Neural progenitor cell (in vitro differentiated cells): ENCODE measurements at regions not wholly inside any gene's neighbourhood (a gene's known extent, or its start where the extent isn't known, plus 50 kb on each side); places are given as distances from the start of the nearest gene placed in this dataset.

Experiments
- DNase-seq: peaks from one replicate; pipeline ENCODE4 v3.0.0-alpha.2; 2016; ENCODE audit warnings: low spot score
- H2AFZ ChIP-seq: fragments of 200-600 bp; sonication (generic); replicated peaks from 2 replicates; pipeline ENCODE4 v1.6.1; 2016; ENCODE audit warnings: antibody characterized with exemption
- H3F3A ChIP-seq: fragments of 200-600 bp; sonication (generic); 2 replicates; pipeline ENCODE4 v1.6.1; 2016; ENCODE audit warnings: antibody characterized with exemption, low read depth
- H3K27ac ChIP-seq: fragments of 200-600 bp; sonication (generic); 2 replicates; pipeline ENCODE4 v1.5.1; 2016; ENCODE audit warnings: mild to moderate bottlenecking
- H3K27me3 ChIP-seq: fragments of 200-600 bp; sonication (generic); 2 replicates; pipeline ENCODE4 v1.6.1; 2016; ENCODE audit warnings: mild to moderate bottlenecking, moderate library complexity
- H3K36me3 ChIP-seq: fragments of 200-600 bp; sonication (generic); 2 replicates; pipeline ENCODE4 v1.5.1; 2016
- H3K4me1 ChIP-seq: fragments of 200-600 bp; sonication (generic); 2 replicates; pipeline ENCODE4 v1.6.1; 2016; ENCODE audit warnings: mixed run types
- H3K4me2 ChIP-seq: fragments of 200-600 bp; sonication (generic); 2 replicates; pipeline ENCODE4 v1.6.1; 2016
- H3K4me3 ChIP-seq: fragments of 200-600 bp; sonication (generic); 2 replicates; pipeline ENCODE4 v1.5.1; 2016
- H3K79me2 ChIP-seq: fragments of 200-600 bp; sonication (generic); 2 replicates; pipeline ENCODE4 v1.6.1; 2016; ENCODE audit warnings: low read depth
- H3K9ac ChIP-seq: fragments of 200-600 bp; sonication (generic); 2 replicates; pipeline ENCODE4 v1.6.1; 2016
- H3K9me3 ChIP-seq: fragments of 200-600 bp; sonication (generic); 2 replicates; pipeline ENCODE4 v1.5.1; 2016; ENCODE audit warnings: low read depth
- H4K20me1 ChIP-seq: fragments of 200-600 bp; sonication (generic); 2 replicates; pipeline ENCODE4 v1.6.1; 2016; ENCODE audit warnings: low read depth
- H3K27ac Mint-ChIP-seq: 3 replicates; pipeline ENCODE4 v1.8.0; 2021; ENCODE audit warnings: mixed read lengths
- H3K27me3 Mint-ChIP-seq: 2 replicates; pipeline ENCODE4 v1.8.0; 2022; ENCODE audit warnings: low read depth, mild to moderate bottlenecking, inconsistent platforms, moderate library complexity, mixed read lengths; ENCODE audit not compliant: insufficient read depth
- H3K36me3 Mint-ChIP-seq: 3 replicates; pipeline ENCODE4 v1.8.0; 2021; ENCODE audit warnings: mixed read lengths
- H3K4me1 Mint-ChIP-seq: 3 replicates; pipeline ENCODE4 v1.8.0; 2021; ENCODE audit warnings: mixed read lengths
- H3K4me3 Mint-ChIP-seq: 3 replicates; pipeline ENCODE4 v1.8.0; 2021; ENCODE audit warnings: mild to moderate bottlenecking, moderate library complexity, mixed read lengths
- H3K9me3 Mint-ChIP-seq: 3 replicates; pipeline ENCODE4 v1.8.0; 2020; ENCODE audit warnings: mixed read lengths
- EZH2 ChIP-seq: fragments of 200-600 bp; sonication (generic); IDR thresholded peaks from 2 replicates; pipeline ENCODE4 v1.6.1; 2017; ENCODE audit warnings: antibody characterized with exemption, mild to moderate bottlenecking, moderate library complexity
- EZH2phosphoT487 ChIP-seq: fragments of 200-600 bp; sonication (generic); IDR thresholded peaks from 2 replicates; pipeline ENCODE4 v1.6.1; 2017; ENCODE audit warnings: antibody characterized with exemption
- TF ChIP-seq, protein P1 (sequence below): fragments of 200-600 bp; sonication (generic); IDR thresholded peaks from 2 replicates; pipeline ENCODE4 v1.5.1; 2017; ENCODE audit warnings: antibody characterized with exemption, mild to moderate bottlenecking

DNA sequence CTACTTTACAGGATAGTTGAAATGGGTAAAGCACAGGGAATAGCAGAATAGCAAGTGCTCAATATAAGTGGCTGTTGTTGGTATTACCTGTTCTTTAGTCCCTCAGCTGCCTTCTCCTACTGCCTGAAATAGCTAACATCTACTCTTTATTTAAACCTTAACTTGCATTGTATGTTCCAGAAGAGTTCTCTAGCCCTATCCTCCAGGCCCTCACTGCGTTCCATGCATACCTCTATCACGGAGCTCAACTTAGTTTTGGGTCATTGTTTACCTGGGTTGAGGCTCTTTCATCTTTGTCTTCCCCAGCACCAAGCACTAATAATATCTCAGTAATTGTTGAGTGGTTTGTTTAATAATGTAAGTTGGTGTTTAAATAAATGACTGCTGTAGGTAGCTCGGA is 242.2 kb upstream of the FANCL start:
- no peaks in the 10 kb centered on the region for H3K9me3 ChIP-seq
- H3K4me1 ChIP-seq = no peaks in the 10 kb centered on the region
- no peaks in the 10 kb centered on the region for H3F3A ChIP-seq
- H2AFZ ChIP-seq = no peak overlapping the region
- no peak for DNase-seq
- H4K20me1 ChIP-seq = no peaks in the 10 kb centered on the region
- H3K27ac ChIP-seq = no peak overlapping the region
- H3K36me3 Mint-ChIP-seq = no peaks in the 10 kb centered on the region
- no peaks in the 10 kb centered on the region for H3K27me3 ChIP-seq
- no peak overlapping the region for H3K4me3 Mint-ChIP-seq
- H3K36me3 ChIP-seq = no peaks in the 10 kb centered on the region
- TF ChIP-seq EZH2 = no peak
- TF ChIP-seq, protein P1, sequence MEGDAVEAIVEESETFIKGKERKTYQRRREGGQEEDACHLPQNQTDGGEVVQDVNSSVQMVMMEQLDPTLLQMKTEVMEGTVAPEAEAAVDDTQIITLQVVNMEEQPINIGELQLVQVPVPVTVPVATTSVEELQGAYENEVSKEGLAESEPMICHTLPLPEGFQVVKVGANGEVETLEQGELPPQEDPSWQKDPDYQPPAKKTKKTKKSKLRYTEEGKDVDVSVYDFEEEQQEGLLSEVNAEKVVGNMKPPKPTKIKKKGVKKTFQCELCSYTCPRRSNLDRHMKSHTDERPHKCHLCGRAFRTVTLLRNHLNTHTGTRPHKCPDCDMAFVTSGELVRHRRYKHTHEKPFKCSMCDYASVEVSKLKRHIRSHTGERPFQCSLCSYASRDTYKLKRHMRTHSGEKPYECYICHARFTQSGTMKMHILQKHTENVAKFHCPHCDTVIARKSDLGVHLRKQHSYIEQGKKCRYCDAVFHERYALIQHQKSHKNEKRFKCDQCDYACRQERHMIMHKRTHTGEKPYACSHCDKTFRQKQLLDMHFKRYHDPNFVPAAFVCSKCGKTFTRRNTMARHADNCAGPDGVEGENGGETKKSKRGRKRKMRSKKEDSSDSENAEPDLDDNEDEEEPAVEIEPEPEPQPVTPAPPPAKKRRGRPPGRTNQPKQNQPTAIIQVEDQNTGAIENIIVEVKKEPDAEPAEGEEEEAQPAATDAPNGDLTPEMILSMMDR = no peak
- no peak for TF ChIP-seq EZH2phosphoT487
- peaks cover 12% of the 10 kb centered on the region for H3K4me1 Mint-ChIP-seq
- H3K27ac Mint-ChIP-seq = no peak overlapping the region
- H3K9me3 Mint-ChIP-seq = peaks cover 6% of the 10 kb centered on the region
- no peak overlapping the region for H3K4me3 ChIP-seq
- no peak overlapping the region for H3K9ac ChIP-seq
- no peaks in the 10 kb centered on the region for H3K79me2 ChIP-seq
- H3K27me3 Mint-ChIP-seq = no peaks in the 10 kb centered on the region
- no peak overlapping the region for H3K4me2 ChIP-seq

DNA sequence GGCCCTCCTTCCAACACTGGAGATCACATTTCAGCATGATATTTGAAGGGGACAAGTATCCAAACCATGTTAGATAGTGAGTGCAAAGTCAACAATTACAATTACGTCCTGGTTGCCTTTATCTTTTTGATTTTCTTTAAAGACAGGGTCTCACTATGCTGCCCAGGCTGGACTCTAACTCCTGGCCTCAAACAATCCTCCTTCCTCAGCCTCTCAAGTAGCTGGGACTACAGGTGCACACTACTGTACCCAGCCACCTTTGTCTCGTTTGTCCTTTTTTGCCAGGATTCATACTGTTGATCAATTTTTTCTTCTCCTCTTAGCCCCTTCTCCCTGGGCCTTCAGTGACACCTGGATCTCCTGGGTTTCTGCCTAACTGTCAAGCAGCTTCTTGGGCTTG is 240.5 kb upstream of the FANCL start:
- H3K9ac ChIP-seq = no peak overlapping the region
- no peaks in the 10 kb centered on the region for H3K27me3 Mint-ChIP-seq

DNA sequence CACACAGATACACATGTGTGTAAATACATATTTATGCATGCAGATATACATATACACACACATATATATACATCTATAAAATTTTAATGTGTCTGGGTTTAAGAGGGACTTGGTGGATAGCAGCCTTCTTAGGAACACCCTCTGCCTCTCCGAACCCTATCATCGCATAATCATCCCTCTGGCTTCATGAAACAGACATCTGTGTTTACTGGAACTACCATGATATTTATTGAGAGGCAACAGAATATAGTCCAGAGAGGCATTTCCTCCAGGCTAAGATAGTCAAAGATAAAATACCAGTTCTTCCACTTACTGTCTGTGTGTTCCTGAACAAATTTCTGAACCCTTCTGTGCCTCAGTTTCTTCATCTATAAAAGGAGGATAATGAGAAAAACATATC is 239.0 kb upstream of the FANCL start:
- H2AFZ ChIP-seq = no peak overlapping the region
- Mint-ChIP-seq H3K9me3 (no peaks in the 10 kb centered on the region), H3K4me3 (no peak overlapping the region), H3K27me3 (no peaks in the 10 kb centered on the region), H3K27ac (no peak overlapping the region), H3K36me3 (no peaks in the 10 kb centered on the region), H3K4me1 (peaks cover 12% of the 10 kb centered on the region)
- TF ChIP-seq EZH2 = no peak
- TF ChIP-seq EZH2phosphoT487 = no peak
- TF ChIP-seq, protein P1 = no peak
- H3K9me3 ChIP-seq = no peaks in the 10 kb centered on the region
- H3K4me2 ChIP-seq = no peak overlapping the region
- H3K27ac ChIP-seq = no peak overlapping the region
- H3K4me3 ChIP-seq = no peak overlapping the region
- H3K9ac ChIP-seq = no peak overlapping the region
- H3K27me3 ChIP-seq = no peaks in the 10 kb centered on the region
- no peaks in the 10 kb centered on the region for H4K20me1 ChIP-seq
- H3K36me3 ChIP-seq = no peaks in the 10 kb centered on the region
- DNase-seq = no peak
- no peaks in the 10 kb centered on the region for H3K79me2 ChIP-seq
- no peaks in the 10 kb centered on the region for H3F3A ChIP-seq
- no peaks in the 10 kb centered on the region for H3K4me1 ChIP-seq

More for the DNA sequence above, 240.5 kb upstream of the FANCL start:
- Mint-ChIP-seq H3K4me1 (peaks cover 12% of the 10 kb centered on the region), H3K27ac (no peak overlapping the region), H3K36me3 (no peaks in the 10 kb centered on the region), H3K4me3 (no peak overlapping the region), H3K9me3 (peaks cover under 1% of the 10 kb centered on the region)
- TF ChIP-seq EZH2 (no peak), EZH2phosphoT487 (no peak)
- TF ChIP-seq, protein P1 = no peak
- Histone ChIP-seq H4K20me1 (no peaks in the 10 kb centered on the region), H3F3A (no peaks in the 10 kb centered on the region), H3K27me3 (no peaks in the 10 kb centered on the region), H3K4me1 (no peaks in the 10 kb centered on the region), H3K36me3 (no peaks in the 10 kb centered on the region), H3K4me3 (no peak overlapping the region), H2AFZ (no peak overlapping the region), H3K27ac (no peak overlapping the region), H3K9me3 (no peaks in the 10 kb centered on the region), H3K79me2 (no peaks in the 10 kb centered on the region), H3K4me2 (no peak overlapping the region)
- DNase-seq = no peak
